ENCODE measurements at regions not wholly inside any gene's neighbourhood (a gene's known extent, or its start where the extent isn't known, plus 50 kb on each side); places are given as distances from the start of the nearest gene placed in this dataset.

GRCh38 chr4:10183462-10183861 is 66.9 kb upstream of the WDR1 start:
- no peak for TF ChIP-seq CTCF (IDR thresholded peaks at IDR 0.05)
- TF ChIP-seq, protein P1, sequence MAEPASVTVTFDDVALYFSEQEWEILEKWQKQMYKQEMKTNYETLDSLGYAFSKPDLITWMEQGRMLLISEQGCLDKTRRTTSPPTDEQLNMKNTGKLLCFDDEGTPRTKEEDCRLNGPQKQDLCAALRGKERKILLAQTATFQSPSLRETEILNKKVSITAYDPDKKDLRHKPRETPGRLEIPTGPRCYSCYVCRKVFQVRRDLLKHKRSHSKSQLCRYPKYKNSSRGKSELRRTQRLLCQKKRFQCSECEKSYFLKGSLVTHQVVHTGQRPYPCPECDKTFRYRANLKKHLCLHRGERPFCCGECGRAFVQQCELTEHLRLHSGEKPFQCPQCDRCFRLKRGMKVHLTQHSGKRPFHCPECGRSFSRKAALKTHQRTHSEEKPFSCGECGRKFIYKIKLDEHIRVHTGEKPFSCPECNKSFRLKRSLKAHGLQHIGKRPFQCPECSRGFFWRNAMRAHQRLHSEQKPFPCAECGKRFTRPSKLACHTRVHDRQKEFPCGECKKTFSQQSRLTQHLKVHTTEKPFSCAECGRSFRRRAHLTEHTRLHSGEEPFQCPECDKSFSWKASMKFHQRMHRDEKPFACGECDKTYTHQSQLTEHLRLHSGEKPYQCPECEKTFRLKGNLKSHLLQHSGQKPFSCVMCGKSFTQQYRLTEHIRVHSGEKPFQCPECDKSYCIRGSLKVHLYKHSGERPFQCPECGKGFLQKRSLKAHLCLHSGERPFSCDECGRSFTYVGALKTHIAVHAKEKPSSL (CRISPR knock-in tag; conservative IDR thresholded peaks at IDR 0.05) = no peak
- TF ChIP-seq FOXJ3 (CRISPR knock-in tag; IDR thresholded peaks at IDR 0.05; ENCODE audit: borderline replicate concordance) = no peak
- no peak for TF ChIP-seq NFYB (CRISPR knock-in tag; conservative IDR thresholded peaks at IDR 0.05; ENCODE audit: low read depth)
- no peak for TF ChIP-seq TEAD4 (CRISPR knock-in tag; IDR thresholded peaks at IDR 0.05)
- TF ChIP-seq, protein P2, sequence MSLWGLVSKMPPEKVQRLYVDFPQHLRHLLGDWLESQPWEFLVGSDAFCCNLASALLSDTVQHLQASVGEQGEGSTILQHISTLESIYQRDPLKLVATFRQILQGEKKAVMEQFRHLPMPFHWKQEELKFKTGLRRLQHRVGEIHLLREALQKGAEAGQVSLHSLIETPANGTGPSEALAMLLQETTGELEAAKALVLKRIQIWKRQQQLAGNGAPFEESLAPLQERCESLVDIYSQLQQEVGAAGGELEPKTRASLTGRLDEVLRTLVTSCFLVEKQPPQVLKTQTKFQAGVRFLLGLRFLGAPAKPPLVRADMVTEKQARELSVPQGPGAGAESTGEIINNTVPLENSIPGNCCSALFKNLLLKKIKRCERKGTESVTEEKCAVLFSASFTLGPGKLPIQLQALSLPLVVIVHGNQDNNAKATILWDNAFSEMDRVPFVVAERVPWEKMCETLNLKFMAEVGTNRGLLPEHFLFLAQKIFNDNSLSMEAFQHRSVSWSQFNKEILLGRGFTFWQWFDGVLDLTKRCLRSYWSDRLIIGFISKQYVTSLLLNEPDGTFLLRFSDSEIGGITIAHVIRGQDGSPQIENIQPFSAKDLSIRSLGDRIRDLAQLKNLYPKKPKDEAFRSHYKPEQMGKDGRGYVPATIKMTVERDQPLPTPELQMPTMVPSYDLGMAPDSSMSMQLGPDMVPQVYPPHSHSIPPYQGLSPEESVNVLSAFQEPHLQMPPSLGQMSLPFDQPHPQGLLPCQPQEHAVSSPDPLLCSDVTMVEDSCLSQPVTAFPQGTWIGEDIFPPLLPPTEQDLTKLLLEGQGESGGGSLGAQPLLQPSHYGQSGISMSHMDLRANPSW (CRISPR knock-in tag; conservative IDR thresholded peaks at IDR 0.05; ENCODE audit: low read depth) = no peak

Measured in WTC11 (cell line).